OCI-LY1 (cell line): ENCODE measurements at regions not wholly inside any gene's neighbourhood (a gene's known extent, or its start where the extent isn't known, plus 50 kb on each side); places are given as distances from the start of the nearest gene placed in this dataset.

Experiments used
- EZH2 ChIP-seq: fragments of 200-600 bp; sonication (generic), shearing (Covaris generic); IDR thresholded peaks from 2 replicates; pipeline ENCODE4 v1.8.0; 2017; ENCODE audit warnings: borderline replicate concordance, mixed run types, mild to moderate bottlenecking, antibody characterized with exemption, low read length, moderate library complexity, mixed read lengths
- TF ChIP-seq, protein P1 (sequence below): fragments of 200-600 bp; sonication (generic), shearing (Covaris generic); IDR thresholded peaks from 2 replicates; pipeline ENCODE4 v1.5.1; 2017; ENCODE audit warnings: mild to moderate bottlenecking, antibody characterized with exemption, low read length, moderate library complexity, mixed read lengths

DNA sequence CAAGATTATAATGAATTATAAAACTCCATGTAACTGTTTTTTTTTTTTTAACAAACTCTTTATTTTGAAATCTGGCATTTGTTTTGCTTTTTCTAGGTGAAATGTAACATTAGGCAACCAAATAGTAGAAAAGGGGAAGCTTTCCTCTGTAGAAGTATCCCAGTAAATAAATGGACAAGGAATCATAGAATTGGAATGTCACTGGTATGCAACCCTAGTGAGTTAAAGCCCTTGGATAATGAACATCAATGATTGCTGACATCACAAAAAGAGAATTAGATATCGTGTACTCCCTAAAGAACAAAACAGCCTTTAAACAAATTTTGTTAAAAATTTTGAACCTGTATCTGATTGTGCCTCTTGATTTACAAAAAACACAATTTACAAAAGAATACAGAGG, 93.9 kb upstream of the OGFRL1 start:
- TF ChIP-seq, protein P1, sequence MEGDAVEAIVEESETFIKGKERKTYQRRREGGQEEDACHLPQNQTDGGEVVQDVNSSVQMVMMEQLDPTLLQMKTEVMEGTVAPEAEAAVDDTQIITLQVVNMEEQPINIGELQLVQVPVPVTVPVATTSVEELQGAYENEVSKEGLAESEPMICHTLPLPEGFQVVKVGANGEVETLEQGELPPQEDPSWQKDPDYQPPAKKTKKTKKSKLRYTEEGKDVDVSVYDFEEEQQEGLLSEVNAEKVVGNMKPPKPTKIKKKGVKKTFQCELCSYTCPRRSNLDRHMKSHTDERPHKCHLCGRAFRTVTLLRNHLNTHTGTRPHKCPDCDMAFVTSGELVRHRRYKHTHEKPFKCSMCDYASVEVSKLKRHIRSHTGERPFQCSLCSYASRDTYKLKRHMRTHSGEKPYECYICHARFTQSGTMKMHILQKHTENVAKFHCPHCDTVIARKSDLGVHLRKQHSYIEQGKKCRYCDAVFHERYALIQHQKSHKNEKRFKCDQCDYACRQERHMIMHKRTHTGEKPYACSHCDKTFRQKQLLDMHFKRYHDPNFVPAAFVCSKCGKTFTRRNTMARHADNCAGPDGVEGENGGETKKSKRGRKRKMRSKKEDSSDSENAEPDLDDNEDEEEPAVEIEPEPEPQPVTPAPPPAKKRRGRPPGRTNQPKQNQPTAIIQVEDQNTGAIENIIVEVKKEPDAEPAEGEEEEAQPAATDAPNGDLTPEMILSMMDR = no peak
- TF ChIP-seq EZH2 = no peak
